ENCODE measurements at regions not wholly inside any gene's neighbourhood (a gene's known extent, or its start where the extent isn't known, plus 50 kb on each side); places are given as distances from the start of the nearest gene placed in this dataset.
A peak's percentile ranks its signal among the peaks of the same experiment; 100 is the strongest.
"Not testable (repeated sequence)": the region's sequence is repeated elsewhere in the genome, so short reads cannot be mapped to it uniquely, and the experiment has no call there.

DNA sequence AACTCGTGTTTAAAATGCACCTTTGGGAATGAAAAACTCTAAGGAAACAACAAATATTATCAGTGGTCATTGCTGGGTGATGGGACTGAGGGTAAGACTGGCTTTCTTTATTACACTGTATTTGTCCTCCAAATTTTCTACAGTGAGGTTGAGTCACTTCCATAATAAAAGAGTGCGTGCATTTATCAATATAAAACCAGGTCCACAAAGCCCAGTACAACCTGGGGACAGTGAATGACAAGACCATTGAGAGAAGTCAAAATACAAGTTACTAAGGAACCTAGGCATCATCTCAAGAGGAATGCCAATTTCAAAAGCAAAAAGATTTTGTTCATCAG is 76.4 kb downstream of the MAGED4 start:
- DNase-seq (ENCODE audit: low read depth), result no peak

DNA sequence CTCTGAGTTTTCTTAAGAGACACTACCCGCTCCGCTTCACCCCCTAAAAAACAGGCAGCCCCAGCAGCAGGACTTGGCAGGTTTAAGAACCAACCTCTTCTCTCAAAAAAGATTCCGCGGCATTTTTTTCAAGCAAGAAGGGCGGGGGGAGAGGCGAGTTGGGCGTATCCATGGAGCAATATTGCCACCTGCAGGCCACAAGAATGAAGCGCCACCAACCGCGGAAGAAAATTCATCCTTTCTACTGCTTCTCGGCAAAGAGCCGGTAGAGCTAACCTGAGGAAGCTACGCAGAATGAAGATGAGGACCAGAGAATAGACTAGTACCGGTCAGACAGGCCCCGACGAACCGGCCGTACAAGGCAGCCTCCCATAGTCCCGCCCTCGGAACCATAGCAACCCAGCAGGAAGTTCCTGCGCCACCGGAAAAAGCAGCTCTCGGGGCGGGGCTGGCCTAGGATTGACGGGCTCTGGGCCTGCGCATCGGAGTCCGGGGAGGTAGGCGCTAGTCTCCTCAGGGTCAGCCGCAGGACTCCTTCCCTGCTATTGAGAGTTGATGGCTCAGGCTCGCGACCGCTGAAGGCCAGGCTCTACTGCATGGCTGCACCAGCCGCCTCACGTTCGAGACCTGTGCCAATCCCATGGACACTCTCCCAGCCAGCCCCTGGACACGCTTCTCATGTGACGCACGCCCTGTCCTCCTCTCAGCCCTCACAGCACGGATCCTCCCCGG is 76.9 kb downstream of the MAGED4 start:
- DNase-seq (ENCODE audit: low read depth), result peak; percentile 88

DNA sequence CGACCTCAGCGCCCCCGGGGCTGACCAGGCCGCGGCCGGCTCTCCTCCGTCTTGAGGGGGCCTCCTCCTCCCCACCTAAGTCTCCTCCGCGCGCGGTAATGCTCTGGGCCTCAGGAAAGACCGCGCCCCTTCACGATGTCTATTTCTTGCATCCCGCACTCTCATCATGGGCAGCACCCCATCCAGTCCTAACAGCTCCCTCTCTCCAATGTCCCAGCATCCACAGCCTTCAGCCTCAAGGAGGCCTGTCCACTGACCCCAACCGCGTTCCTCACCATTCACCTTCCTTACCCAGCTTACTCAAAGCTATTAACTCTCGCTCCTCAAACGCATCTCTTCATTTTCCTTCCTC is 77.5 kb downstream of the MAGED4 start:
- DNase-seq (ENCODE audit: low read depth), result no peak

DNA sequence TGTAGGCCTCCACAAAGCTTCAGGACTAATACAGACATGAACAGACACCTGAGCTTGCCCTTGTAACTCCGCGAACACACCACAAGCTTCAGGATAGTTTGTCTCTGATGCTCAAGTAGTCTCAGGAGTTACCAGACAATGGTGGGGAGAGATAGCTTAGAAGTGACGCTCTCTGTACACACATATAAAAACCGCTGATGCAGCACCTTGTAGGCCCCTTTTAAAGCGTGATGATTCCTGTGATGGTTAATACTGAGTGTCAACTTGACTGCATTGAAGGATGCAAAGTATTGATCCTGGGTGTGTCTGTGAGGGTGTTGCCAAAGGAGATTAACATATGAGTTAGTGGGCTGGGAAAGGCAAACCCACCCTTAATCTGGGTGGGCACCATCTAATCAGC is 78.7 kb downstream of the MAGED4 start:
- DNase-seq (ENCODE audit: low read depth), result no peak

DNA sequence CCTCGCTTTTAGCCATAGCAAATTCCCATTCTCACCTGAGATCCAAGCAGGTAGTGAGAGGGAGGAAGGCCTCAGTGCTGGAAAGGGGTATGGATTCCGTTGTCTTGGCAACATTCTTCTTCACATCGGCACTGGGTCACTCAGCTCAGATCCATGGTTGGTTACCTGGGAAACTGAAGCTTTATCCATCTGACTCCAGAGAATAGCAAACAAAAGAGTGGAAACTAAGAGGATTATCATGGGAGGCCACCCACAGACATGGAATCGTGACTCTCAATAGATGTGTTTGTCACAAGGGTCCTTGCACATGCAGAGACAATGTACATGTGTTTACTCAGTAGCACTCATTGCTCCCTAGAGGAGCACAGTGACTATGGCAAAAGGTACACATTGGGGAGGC is 81.0 kb downstream of the MAGED4 start:
- no peak for DNase-seq (ENCODE audit: low read depth)

DNA sequence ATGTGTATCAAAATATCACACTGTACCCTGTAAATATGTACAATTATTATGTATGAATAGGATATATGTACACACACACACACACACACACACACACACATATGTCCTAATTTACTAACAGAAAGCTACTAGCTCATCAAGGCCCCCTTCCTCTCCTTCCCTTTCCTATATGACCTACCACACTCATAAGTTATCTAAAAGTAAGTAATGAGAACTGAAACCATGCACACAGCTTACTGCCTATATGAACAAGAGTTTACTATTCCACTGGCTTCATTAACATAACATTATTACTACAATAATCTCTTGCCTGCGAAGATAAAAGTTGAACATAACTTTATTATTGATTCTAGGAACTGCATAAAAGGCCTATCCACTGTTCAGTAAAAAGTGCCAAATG is 83.8 kb downstream of the MAGED4 start:
- not testable (repeated sequence) for DNase-seq (ENCODE audit: low read depth)

DNA sequence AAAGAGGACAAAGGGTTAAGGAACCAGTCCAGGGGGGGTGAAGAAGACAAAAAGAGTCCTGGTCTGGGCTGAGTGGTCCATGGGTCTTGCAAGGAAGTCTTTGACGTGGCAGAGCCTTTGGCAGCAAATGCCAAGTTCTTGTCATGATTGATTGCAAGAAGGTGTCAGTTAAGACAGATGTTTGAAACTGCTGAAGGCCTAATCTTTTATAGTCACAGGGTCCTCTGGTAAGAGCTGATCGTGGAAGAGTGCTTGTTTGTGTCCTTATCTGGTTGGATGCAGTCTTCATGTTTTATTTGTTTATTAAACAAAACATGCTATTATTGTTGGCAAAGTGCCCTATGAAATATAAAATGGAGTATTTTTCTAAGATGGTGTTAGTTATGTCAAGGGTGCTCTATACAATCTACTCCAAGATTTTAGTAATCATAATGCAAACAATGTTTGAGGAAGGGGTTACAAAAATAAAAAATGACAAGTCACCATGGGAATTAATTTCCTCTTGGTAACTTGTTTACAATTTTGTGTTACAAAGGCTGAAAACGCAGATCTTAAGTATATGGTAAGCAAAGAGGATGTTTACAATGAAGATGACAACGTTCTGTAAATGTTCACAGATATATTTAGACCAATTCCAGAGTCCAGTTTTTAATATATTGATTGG is 85.9 kb downstream of the MAGED4 start:
- no peak for DNase-seq (ENCODE audit: low read depth)

DNA sequence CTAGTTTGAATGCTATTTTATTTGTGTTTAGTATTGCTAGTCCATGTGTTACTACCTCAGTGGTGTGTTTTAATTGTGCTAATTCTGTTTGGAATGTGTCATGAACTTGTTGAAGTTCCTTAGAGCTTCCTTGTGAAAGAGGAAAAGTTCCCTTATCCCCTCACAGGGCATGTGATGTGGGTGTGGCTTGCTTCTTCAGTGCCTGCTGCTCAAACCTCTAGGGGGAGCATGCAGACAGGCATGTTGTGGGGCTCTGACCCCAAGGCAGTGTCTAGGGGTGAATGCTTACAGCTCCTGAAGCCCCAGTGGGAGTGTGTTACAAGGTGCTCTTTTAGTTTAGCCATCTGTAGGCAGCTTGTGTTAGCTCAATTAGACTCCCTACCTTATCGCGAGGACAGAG is 86.5 kb downstream of the MAGED4 start:
- DNase-seq (ENCODE audit: low read depth), result peak; percentile 1

DNA sequence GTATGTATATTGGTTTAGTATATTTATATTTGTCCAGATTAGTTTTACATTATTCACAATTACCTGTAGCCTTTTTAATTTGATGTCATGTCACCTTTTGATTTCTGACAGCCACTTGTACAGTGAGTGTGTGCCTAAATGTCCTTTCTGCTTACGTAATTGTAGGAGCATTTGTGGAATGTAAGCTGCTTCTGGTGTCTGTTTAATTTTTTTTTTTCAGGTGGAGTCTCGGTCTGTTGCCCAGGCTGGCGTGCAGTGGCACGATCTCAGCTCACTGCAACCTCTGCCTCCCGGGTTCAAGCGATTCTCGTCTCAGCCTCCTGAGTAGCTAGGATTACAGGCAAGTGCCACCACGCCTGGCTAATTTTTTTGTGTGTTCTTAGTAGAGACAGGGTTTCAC is 91.2 kb upstream of the XAGE2 start:
- no peak for DNase-seq (ENCODE audit: low read depth)

DNA sequence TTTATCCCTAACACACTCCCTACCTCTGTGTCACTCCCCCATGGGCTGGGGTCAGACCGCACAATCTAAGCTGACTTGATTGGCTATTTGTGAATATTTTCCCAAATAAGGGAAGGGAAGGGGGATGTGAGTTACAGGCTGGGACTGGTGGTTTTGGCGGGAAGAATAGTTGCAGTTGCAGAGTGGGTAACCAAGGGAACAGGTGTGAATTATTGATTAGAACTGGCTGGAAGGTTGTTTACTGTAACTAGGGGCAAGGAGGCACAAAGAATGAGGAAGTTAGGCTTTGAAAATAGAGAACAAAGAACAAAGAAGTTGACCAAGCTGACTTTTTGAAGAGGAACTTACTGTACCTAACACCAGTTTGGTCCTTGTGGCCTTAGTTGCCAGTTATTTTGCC is 88.0 kb upstream of the XAGE2 start:
- DNase-seq (ENCODE audit: low read depth), result no peak

DNA sequence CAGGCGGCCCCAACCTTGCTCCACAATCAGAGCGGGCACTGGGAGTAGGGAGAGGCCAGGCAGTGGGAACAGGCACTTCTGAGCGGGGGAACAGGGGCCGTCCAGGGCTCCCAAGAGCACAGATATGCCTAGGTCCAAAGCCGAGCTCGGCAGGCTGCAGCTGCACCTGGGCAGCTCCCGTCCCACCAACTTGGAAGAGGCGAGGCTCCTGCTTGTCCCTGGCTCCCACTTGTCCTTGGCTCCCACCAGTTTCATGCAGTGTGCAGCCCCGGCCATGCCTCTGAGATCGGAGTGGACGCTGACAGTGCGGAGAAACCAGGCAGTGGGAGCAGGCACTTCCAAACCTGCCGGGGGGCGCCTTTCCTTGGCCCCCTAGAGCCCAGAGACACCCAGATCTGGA is 84.0 kb upstream of the XAGE2 start:
- no peak for DNase-seq (ENCODE audit: low read depth)

DNA sequence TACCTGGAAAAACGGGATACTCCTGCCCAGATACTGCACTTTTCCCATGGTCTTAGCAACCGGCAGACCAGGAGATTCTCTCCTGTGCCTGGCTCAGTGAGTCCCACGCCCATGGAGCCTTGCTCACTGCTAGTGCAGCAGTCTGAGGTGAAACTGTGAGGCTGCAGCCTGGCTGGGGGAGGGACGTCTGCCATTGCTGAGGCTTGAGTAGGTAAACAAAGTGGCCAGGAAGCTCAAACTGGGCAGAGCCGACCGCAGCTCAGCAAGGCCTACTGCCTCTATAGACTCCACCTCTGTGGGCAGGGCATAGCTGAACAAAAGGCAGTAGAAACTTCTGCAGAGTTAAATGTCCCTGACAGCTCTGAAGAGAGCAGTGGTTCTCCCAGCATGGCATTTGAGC is 69.9 kb upstream of the XAGE2 start:
- not testable (repeated sequence) for DNase-seq (ENCODE audit: low read depth)

DNA sequence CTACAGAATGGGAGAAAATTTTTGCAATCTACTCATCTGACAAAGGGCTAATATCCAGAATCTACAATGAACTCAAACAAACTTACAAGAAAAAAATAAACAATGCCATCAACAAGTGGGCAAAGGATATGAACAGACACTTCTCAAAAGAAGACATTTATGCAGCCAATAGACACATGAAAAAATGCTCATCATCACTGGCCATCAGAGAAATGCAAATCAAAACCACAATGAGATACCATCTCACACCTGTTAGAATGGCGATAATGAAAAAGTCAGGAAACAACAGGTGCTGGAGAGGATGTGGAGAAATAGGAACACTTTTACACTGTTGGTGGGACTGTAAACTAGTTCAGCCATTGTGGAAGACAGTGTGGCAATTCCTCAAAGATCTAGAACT is 60.3 kb upstream of the XAGE2 start:
- not testable (repeated sequence) for DNase-seq (ENCODE audit: low read depth)

Data from myocyte (in vitro differentiated cells).